Esophagus muscularis mucosa (tissue), 4 donors: ENCODE measurements at regions not wholly inside any gene's neighbourhood (a gene's known extent, or its start where the extent isn't known, plus 50 kb on each side); places are given as distances from the start of the nearest gene placed in this dataset.

Experiments
- DNase-seq: peaks from one replicate; pipeline ENCODE4 v3.0.0-alpha.2; 2017; ENCODE audit errors: extremely low spot score
- H3K27ac ChIP-seq, 4 donors: fragments of 200-600 bp; sonication (generic); replicated peaks in 1 of 4; 1 replicate in 3 of 4; 2 replicates in 1 of 4; pipeline ENCODE4 v1.5.1; 2016 to 2019; ENCODE audit warnings: mild to moderate bottlenecking in 1 of 4
- H3K27me3 ChIP-seq, 4 donors: fragments of 200-600 bp; sonication (generic); one replicate each; pipeline versions ENCODE4 v1.5.1 to v1.6.0; 2016 to 2019
- H3K36me3 ChIP-seq, 4 donors: fragments of 200-600 bp; sonication (generic); one replicate each; pipeline ENCODE4 v1.5.1; 2016 to 2019
- H3K4me1 ChIP-seq, 4 donors: fragments of 200-600 bp; sonication (generic); one replicate each; pipeline ENCODE4 v1.5.1; 2016 to 2019
- H3K4me3 ChIP-seq, 4 donors: fragments of 200-600 bp; sonication (generic); 1 replicate in 2 of 4; 2 replicates in 2 of 4; pipeline ENCODE4 v1.5.1; 2016 to 2019; ENCODE audit warnings: mild to moderate bottlenecking in 4 of 4, moderate library complexity in 1 of 4
- H3K9me3 ChIP-seq, 4 donors: fragments of 200-600 bp; sonication (generic); 1 replicate in 3 of 4; 2 replicates in 1 of 4; pipeline ENCODE4 v1.5.1; 2016 to 2019
- EP300 ChIP-seq: sonication (generic); formaldehyde crosslinking; IDR thresholded peaks from one replicate; pipeline ENCODE4 v1.6.1; 2017; ENCODE audit warnings: antibody characterized with exemption
- POLR2A ChIP-seq: fragments of 450-650 bp; IDR thresholded peaks from one replicate; pipeline ENCODE4 v1.6.1; 2017; ENCODE audit warnings: antibody characterized with exemption, moderate library complexity, mild to moderate bottlenecking, low read depth
- POLR2AphosphoS5 ChIP-seq, 2 donors: sonication (generic); formaldehyde crosslinking; IDR thresholded peaks; one replicate each; pipeline ENCODE4 v1.6.1; 2017; ENCODE audit warnings: antibody characterized with exemption in 2 of 2
- WGBS: methylation state at CpG from one replicate; pipeline ENCODE4 v1.1.5; 2018; 5-methylcytosine and 5-hydroxymethylcytosine counted together
- intact Hi-C: fragments of 100-400 bp; cut with DNase I; formaldehyde crosslinking; loops from one replicate; pipeline ENCODE4 v1.15.1; 2023
- TF ChIP-seq, protein P1 (sequence below), 3 experiments: fragments of 200-600 bp in 2 of 3; fragments of 450-650 bp in 1 of 3; sonication (generic) in 2 of 3; IDR thresholded peaks; one replicate each; pipeline ENCODE4 v1.5.1; 2017 to 2019; ENCODE audit warnings: antibody characterized with exemption in 3 of 3, mild to moderate bottlenecking in 2 of 3, moderate library complexity in 1 of 3

DNA sequence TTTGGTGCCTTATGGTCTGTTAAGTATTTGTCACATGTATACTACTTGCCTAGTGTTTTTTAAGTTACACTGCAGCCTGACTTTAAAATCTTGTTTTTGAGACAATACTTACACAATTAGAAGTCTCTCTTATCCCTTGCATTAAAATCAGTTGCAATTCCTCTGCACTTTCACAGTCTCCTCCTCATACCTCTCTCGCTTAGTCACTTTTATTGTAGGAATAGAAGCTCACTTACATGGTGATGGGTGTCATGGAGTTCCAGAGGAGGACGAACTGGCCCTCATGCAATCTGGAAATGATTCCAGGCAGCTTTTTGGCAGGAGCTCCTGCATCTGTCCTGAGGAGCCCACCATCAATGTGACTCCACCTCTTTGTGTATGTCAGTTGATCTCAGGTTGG is 238.4 kb upstream of the TBC1D5 start:
- Histone ChIP-seq H3K36me3 (no peaks in the 10 kb centered on the region), H3K27me3 (no peaks in the 10 kb centered on the region), H3K4me1 (peaks cover 0 to under 1% (median 0%) of the 10 kb centered on the region in 4 donors), H3K9me3 (no peaks in the 10 kb centered on the region), H3K27ac (no peak overlapping the region), H3K4me3 (no peak overlapping the region)
- intact Hi-C loops = no loop called here
- no peak for TF ChIP-seq POLR2AphosphoS5 (IDR thresholded peaks at IDR 0.05)
- no peak for TF ChIP-seq POLR2A
- TF ChIP-seq, protein P1, sequence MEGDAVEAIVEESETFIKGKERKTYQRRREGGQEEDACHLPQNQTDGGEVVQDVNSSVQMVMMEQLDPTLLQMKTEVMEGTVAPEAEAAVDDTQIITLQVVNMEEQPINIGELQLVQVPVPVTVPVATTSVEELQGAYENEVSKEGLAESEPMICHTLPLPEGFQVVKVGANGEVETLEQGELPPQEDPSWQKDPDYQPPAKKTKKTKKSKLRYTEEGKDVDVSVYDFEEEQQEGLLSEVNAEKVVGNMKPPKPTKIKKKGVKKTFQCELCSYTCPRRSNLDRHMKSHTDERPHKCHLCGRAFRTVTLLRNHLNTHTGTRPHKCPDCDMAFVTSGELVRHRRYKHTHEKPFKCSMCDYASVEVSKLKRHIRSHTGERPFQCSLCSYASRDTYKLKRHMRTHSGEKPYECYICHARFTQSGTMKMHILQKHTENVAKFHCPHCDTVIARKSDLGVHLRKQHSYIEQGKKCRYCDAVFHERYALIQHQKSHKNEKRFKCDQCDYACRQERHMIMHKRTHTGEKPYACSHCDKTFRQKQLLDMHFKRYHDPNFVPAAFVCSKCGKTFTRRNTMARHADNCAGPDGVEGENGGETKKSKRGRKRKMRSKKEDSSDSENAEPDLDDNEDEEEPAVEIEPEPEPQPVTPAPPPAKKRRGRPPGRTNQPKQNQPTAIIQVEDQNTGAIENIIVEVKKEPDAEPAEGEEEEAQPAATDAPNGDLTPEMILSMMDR (IDR thresholded peaks at IDR 0.05) = no peak
- TF ChIP-seq EP300 = no peak
- 62% methylated on average over 2 of the region's 2 CpGs for WGBS
- no peak for DNase-seq

DNA sequence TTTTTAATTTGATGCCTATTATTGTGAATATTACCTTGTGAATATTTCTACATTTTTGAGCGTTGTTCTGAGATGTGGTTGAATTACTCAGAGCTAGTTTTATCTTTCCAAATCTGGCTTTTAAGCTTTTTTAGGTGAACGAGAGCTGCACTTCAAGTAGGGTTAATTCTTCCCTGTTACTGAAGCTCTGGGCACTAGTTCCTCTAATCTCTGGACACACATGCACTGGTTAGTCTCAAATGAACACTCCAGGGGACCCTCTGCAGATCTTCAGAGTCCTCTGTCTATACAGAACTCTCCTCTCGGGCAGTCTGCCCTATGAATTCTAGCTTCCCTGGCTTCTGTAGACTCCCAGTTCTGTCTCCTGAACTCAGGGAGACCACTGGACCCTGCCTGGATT is 237.5 kb upstream of the TBC1D5 start:
- H3K36me3 ChIP-seq = no peaks in the 10 kb centered on the region
- H3K27me3 ChIP-seq = no peaks in the 10 kb centered on the region
- no peaks in the 10 kb centered on the region for H3K4me1 ChIP-seq
- WGBS = 74% methylated on average over 3 of the region's 3 CpGs
- H3K4me3 ChIP-seq = no peak overlapping the region
- intact Hi-C loops = no loop called here
- DNase-seq = no peak
- TF ChIP-seq POLR2AphosphoS5 (IDR thresholded peaks at IDR 0.05) (no peak), EP300 (no peak), POLR2A (no peak)
- TF ChIP-seq, protein P1 (IDR thresholded peaks at IDR 0.05) = no peak
- H3K27ac ChIP-seq = no peak overlapping the region
- no peaks in the 10 kb centered on the region for H3K9me3 ChIP-seq

DNA sequence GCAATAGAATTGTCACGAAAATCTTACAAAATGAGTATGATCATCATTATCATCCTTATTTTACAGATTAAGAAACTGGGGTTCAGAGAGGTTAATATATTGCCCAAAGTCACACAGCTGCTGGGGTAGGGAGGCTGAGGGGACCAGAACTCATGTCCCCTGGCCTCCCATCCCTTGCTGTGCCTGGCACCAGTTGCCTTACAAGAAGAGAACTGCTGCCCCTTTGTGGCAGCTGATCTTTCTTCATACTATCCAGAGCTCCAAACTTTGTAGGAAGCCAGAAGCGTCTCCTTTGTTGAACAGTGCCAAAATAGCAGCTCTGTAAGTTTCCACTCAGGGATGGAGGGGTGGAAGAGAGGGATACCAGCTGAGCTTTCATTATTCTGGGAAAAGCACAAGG is 236.8 kb upstream of the TBC1D5 start:
- Histone ChIP-seq H3K4me1 (no peaks in the 10 kb centered on the region), H3K9me3 (no peaks in the 10 kb centered on the region), H3K36me3 (no peaks in the 10 kb centered on the region), H3K4me3 (no peak overlapping the region), H3K27me3 (no peaks in the 10 kb centered on the region), H3K27ac (no peak overlapping the region)
- 47% methylated on average over 2 of the region's 2 CpGs for WGBS
- intact Hi-C loops = no loop called here
- no peak for DNase-seq
- TF ChIP-seq, protein P1 (IDR thresholded peaks at IDR 0.05) = no peak

DNA sequence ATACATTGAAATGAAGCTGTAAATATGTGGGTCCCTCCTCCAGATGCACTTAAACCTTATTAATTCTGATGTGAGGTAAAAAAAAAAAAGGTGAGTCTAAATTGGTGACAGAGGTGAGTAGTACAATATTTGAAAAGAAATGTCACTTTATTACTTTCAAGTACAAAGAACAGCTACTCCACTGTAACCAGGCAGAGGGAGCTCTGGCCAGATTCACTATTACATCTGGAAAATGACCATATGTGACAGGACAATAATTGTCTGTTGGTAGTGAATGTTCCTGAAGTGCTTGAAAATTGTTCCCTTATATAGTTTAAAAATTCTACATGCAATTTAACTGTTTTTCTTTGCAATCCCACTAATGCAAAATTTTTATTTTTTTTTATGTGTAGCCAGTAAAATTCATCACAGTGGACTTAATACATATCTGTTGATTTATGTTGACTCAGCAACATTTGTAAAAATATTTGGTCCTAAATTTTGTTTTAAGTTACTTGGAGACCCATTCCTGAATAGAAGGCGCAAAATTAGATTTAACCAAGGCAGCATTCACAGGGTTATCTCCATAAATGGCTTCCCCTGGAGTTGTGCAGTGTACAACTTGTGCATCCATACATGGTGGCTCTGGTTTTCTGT is 231.9 kb upstream of the TBC1D5 start:
- Histone ChIP-seq H3K9me3 (no peaks in the 10 kb centered on the region), H3K4me1 (peaks cover 0 to 10% (median 6%) of the 10 kb centered on the region in 4 donors), H3K27ac (no peak overlapping the region), H3K36me3 (no peaks in the 10 kb centered on the region), H3K27me3 (no peaks in the 10 kb centered on the region), H3K4me3 (no peak overlapping the region)
- DNase-seq = no peak
- intact Hi-C loops = no loop called here
- WGBS = 90% methylated on average over 1 of the region's 1 CpG
- TF ChIP-seq EP300 = no peak
- TF ChIP-seq POLR2AphosphoS5 (IDR thresholded peaks at IDR 0.05) = no peak
- TF ChIP-seq, protein P1 (IDR thresholded peaks at IDR 0.05) = no peak
- TF ChIP-seq POLR2A = no peak
